ENCODE measurements at regions not wholly inside any gene's neighbourhood (a gene's known extent, or its start where the extent isn't known, plus 50 kb on each side); places are given as distances from the start of the nearest gene placed in this dataset.
A peak's percentile ranks its signal among the peaks of the same experiment; 100 is the strongest.

DNA sequence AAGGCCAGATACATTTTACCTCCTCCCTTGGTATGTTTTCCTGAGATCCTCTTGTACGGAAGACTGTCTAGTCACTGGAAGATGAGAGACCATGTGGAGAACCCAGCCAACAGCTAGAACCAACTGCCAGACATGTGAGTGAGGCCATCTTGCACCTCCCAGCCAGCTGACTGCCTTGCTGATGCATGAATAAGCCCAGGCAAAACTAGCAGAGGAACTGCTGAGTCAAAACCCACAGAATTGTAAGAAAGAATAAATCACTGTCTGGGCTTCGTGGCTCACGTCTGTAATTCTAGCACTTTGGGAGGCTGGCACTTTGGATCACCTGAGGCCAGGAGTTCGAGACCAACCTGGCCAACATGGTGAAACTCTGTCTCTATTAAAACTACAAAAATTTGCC lies 160.0 kb downstream of the TPH2 start:
- Histone ChIP-seq H3T11ph (ENCODE audit: low read length) (no peak overlapping the region), H4K5ac (ENCODE audit: insufficient read length, low read depth, low read length) (no peak overlapping the region), H2AK5ac (ENCODE audit: insufficient read length, low read length) (no peak overlapping the region), H3K79me1 (ENCODE audit: insufficient read depth, low read depth, low read length, poor library complexity, severe bottlenecking) (no peaks in the 10 kb centered on the region), H3K4me1 (ENCODE audit: insufficient read depth, low read length) (peaks cover 2% of the 10 kb centered on the region; the same call in 1 of the 2 replicates), H3K9me3 (ENCODE audit: control insufficient read depth, low read depth, low read length) (no peaks in the 10 kb centered on the region), H3K56ac (ENCODE audit: insufficient read length, low read depth, low read length) (no peak overlapping the region), H2BK5ac (ENCODE audit: insufficient read length, low read length) (no peak overlapping the region), H3K4me2 (ENCODE audit: insufficient read depth, insufficient read length, low read length) (no peak overlapping the region), H4K91ac (ENCODE audit: insufficient read length, low read depth, low read length) (no peak overlapping the region), H2BK120ac (ENCODE audit: low read depth, low read length, poor library complexity, severe bottlenecking) (no peak overlapping the region), H3K27ac (ENCODE audit: insufficient read length, low read depth, low read length) (no peak overlapping the region), H4K8ac (replicated peaks; ENCODE audit: insufficient read length, low read depth, low read length) (no peak overlapping the region), H3K14ac (ENCODE audit: insufficient read depth, low read length) (no peak overlapping the region), H3K4ac (ENCODE audit: low read depth, low read length) (no peak overlapping the region), H2BK12ac (ENCODE audit: insufficient read length, low read depth, low read length) (no peak overlapping the region), H3K18ac (ENCODE audit: insufficient read length, low read depth, low read length) (no peak overlapping the region), H3K27me3 (ENCODE audit: insufficient read depth, low read length) (no peaks in the 10 kb centered on the region), H2BK20ac (ENCODE audit: low read depth, low read length, poor library complexity, severe bottlenecking) (no peak overlapping the region), H3K23me2 (ENCODE audit: insufficient read length, low read depth, low read length, poor library complexity, severe bottlenecking) (no peaks in the 10 kb centered on the region), H3K23ac (ENCODE audit: insufficient read length, low read depth, low read length) (no peak overlapping the region), H4K20me1 (ENCODE audit: control insufficient read depth, insufficient read depth, insufficient read length) (no peaks in the 10 kb centered on the region), H3K79me2 (ENCODE audit: insufficient read depth, low read length) (no peaks in the 10 kb centered on the region), H3K9ac (ENCODE audit: extremely low read depth, insufficient read length, low read length) (no peak overlapping the region), H2AFZ (ENCODE audit: low read length) (no peak overlapping the region), H2BK15ac (ENCODE audit: low read depth, low read length) (no peak overlapping the region)
- TF ChIP-seq, protein P1, sequence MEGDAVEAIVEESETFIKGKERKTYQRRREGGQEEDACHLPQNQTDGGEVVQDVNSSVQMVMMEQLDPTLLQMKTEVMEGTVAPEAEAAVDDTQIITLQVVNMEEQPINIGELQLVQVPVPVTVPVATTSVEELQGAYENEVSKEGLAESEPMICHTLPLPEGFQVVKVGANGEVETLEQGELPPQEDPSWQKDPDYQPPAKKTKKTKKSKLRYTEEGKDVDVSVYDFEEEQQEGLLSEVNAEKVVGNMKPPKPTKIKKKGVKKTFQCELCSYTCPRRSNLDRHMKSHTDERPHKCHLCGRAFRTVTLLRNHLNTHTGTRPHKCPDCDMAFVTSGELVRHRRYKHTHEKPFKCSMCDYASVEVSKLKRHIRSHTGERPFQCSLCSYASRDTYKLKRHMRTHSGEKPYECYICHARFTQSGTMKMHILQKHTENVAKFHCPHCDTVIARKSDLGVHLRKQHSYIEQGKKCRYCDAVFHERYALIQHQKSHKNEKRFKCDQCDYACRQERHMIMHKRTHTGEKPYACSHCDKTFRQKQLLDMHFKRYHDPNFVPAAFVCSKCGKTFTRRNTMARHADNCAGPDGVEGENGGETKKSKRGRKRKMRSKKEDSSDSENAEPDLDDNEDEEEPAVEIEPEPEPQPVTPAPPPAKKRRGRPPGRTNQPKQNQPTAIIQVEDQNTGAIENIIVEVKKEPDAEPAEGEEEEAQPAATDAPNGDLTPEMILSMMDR (conservative IDR thresholded peaks at IDR 0.05) = no peak
- H3K4me1 Mint-ChIP-seq = peaks cover 0 to 12% of the 10 kb centered on the region in 2 experiments; a peak in 2 of 4 replicates
- H3K27ac Mint-ChIP-seq = peak overlapping the region in 2 of 3 experiments; percentile 8; a peak in 1 of 7 replicates
- no peaks in the 10 kb centered on the region for H3K27me3 Mint-ChIP-seq (ENCODE audit: low read depth)
- DNase-seq = no peak
- no peaks in the 10 kb centered on the region for H3K36me3 Mint-ChIP-seq (ENCODE audit: insufficient read depth in 1 of 3, low read depth in 3 of 3)
- H3K9me3 Mint-ChIP-seq = no peaks in the 10 kb centered on the region; a peak in 1 of 5 replicates
- WGBS (ENCODE audit: extremely low coverage, insufficient read length, low lambda C conversion rate) = no CpG with 5 or more reads among the region's 4 CpGs
- no peak overlapping the region for H3K4me3 Mint-ChIP-seq

All from H9 (cell line).